Right ventricle myocardium inferior (tissue), 1 donor: ENCODE measurements at regions not wholly inside any gene's neighbourhood (a gene's known extent, or its start where the extent isn't known, plus 50 kb on each side); places are given as distances from the start of the nearest gene placed in this dataset.

Source experiments
- ATAC-seq: fragments of 200-7000 bp; cut with Tn5 transposase; one replicate; pipeline ENCODE4 v1.9.1; 2020; ENCODE audit warnings: mild to moderate bottlenecking, moderate library complexity
- DNase-seq: peaks from one replicate; pipeline ENCODE4 v3.0.0; 2021; ENCODE audit errors: missing footprints
- intact Hi-C: fragments of 100-400 bp; cut with DNase I; formaldehyde crosslinking; loops from one replicate; pipeline ENCODE4 v1.11.0; 2022
- donor health status: DM: no; HTN: yes; CAD: no; lungs with severe emphysema.

- ATAC-seq, result no peak
- intact Hi-C loops, result no loop called here
- no peak for DNase-seq
Observed at GRCh38 chr13:31436478-31436877, 236.7 kb downstream of the B3GLCT start.

GRCh38 chr13:31437975-31438374 lies 238.2 kb downstream of the B3GLCT start:
- ATAC-seq, result no peak
- no peak for DNase-seq
- intact Hi-C loops, result no loop called here

GRCh38 chr13:31440132-31440531 lies 240.4 kb downstream of the B3GLCT start:
- intact Hi-C loops, result loop anchor here (5.0 kb wide), 1 partner anchor 77 kb away; no protein-coding TSS in a partner anchor
- DNase-seq, result no peak
- no peak for ATAC-seq

GRCh38 chr13:31441800-31442510 lies 242.2 kb downstream of the B3GLCT start:
- ATAC-seq (peak; percentile 95), DNase-seq (peak; percentile 78)
- intact Hi-C loops, result loop anchor here (5.0 kb wide), 1 partner anchor 75 kb away; no protein-coding TSS in a partner anchor

GRCh38 chr13:31442571-31442970 lies 242.8 kb downstream of the B3GLCT start:
- intact Hi-C loops, result loop anchor here (5.0 kb wide), 1 partner anchor 75 kb away; no protein-coding TSS in a partner anchor
- DNase-seq (no peak), ATAC-seq (no peak)

- intact Hi-C loops, result loop anchor here (5.0 kb wide), 1 partner anchor 73 kb away; no protein-coding TSS in a partner anchor
- DNase-seq, result no peak
- peak; percentile 68 for ATAC-seq
Observed at GRCh38 chr13:31444266-31444856, 244.6 kb downstream of the B3GLCT start.

GRCh38 chr13:31452525-31452924 lies 252.8 kb downstream of the B3GLCT start:
- no peak for ATAC-seq
- intact Hi-C loops, result no loop called here
- DNase-seq, result no peak

- ATAC-seq, result no peak
- intact Hi-C loops, result no loop called here
Observed at GRCh38 chr13:31455581-31455980, 255.8 kb downstream of the B3GLCT start.

GRCh38 chr13:31456056-31456455 lies 256.3 kb downstream of the B3GLCT start:
- intact Hi-C loops, result no loop called here
- ATAC-seq (no peak), DNase-seq (no peak)

More at GRCh38 chr13:31455581-31455980, 255.8 kb downstream of the B3GLCT start:
- DNase-seq, result no peak

- no peak for ATAC-seq
- intact Hi-C loops, result no loop called here
- DNase-seq, result no peak
Observed at GRCh38 chr13:31460061-31460460, 260.3 kb downstream of the B3GLCT start.

- DNase-seq (no peak), ATAC-seq (no peak)
- intact Hi-C loops, result no loop called here
Observed at GRCh38 chr13:31461923-31462322, 262.1 kb downstream of the B3GLCT start.

- ATAC-seq (no peak), DNase-seq (no peak)
- intact Hi-C loops, result no loop called here
Observed at GRCh38 chr13:31462766-31463165, 263.0 kb downstream of the B3GLCT start.

- ATAC-seq (no peak), DNase-seq (no peak)
- intact Hi-C loops, result no loop called here
Observed at GRCh38 chr13:31468114-31468902, 268.5 kb downstream of the B3GLCT start.

- DNase-seq (no peak), ATAC-seq (no peak)
- intact Hi-C loops, result no loop called here
Observed at GRCh38 chr13:31469377-31469776, 269.6 kb downstream of the B3GLCT start.

GRCh38 chr13:31476266-31476665 lies 263.1 kb upstream of the RXFP2 start:
- DNase-seq, result peak; percentile 69
- intact Hi-C loops, result no loop called here
- peak; percentile 62 for ATAC-seq

GRCh38 chr13:31476753-31477152 lies 262.6 kb upstream of the RXFP2 start:
- no peak for ATAC-seq
- intact Hi-C loops, result no loop called here

GRCh38 chr13:31477961-31478360 lies 261.4 kb upstream of the RXFP2 start:
- ATAC-seq, result no peak
- no peak for DNase-seq
- intact Hi-C loops, result no loop called here

More at GRCh38 chr13:31476753-31477152, 262.6 kb upstream of the RXFP2 start:
- no peak for DNase-seq

GRCh38 chr13:31485183-31485582 lies 254.1 kb upstream of the RXFP2 start:
- no peak for DNase-seq
- ATAC-seq, result no peak
- intact Hi-C loops, result no loop called here

GRCh38 chr13:31485651-31486051 lies 253.7 kb upstream of the RXFP2 start:
- ATAC-seq (no peak), DNase-seq (no peak)
- intact Hi-C loops, result no loop called here

GRCh38 chr13:31495336-31495735 lies 244.0 kb upstream of the RXFP2 start:
- intact Hi-C loops, result no loop called here
- no peak for DNase-seq

More at GRCh38 chr13:31495336-31495735, 244.0 kb upstream of the RXFP2 start:
- no peak for ATAC-seq
